Heart left ventricle (tissue), 13 donors: ENCODE measurements at regions not wholly inside any gene's neighbourhood (a gene's known extent, or its start where the extent isn't known, plus 50 kb on each side); places are given as distances from the start of the nearest gene placed in this dataset.

Experiments
- POLR2A ChIP-seq, 2 donors: fragments of 450-650 bp; IDR thresholded peaks; one replicate each; pipeline ENCODE4 v1.6.1; 2017; ENCODE audit warnings: antibody characterized with exemption in 2 of 2, mild to moderate bottlenecking in 2 of 2, moderate library complexity in 2 of 2
- TF ChIP-seq, protein P1 (sequence below), 12 donors: fragments of 200-600 bp; sonication (generic) in 4 of 12; IDR thresholded peaks; one replicate each; pipeline versions ENCODE4 v1.5.0 to v1.8.0; 2018 to 2022; ENCODE audit warnings: antibody characterized with exemption in 12 of 12, mild to moderate bottlenecking in 5 of 12
- donor health status: ischemic (EF 13 %, LVEDD 7.1; RV severe dilation, severe dysfunction).
- donor health status: DM: no; HTN: yes; CAD: no.
- donor health status: DM: no; HTN: no; CAD: no.
- donor health status: ischemic (EF 25% LVEDD 6.9; RV normal size, moderate dysfunction).
- donor health status: ischemic (EF 25% LVEDD 5.7; RV mildly dilated, moderate dysfunction).
- donor health status: ischemic (EF 35%, LVEDD 5.7; RV mildly dilated, moderate dysfunction).
- donor health status: nonischemic (EF 11% LVEDD 7.7; RV severe dilation, severe dysfunction).
- donor health status: DM: yes; HTN: yes; CAD: no.
- donor health status: PGD.
- donor health status: ischemic (EF 29% LVEDD 5.4; RV normal size, mild dysfunction).
- donor health status: nonischemic (EF 23%, LVEDD 6.1; RV moderate dilation, normal function).

GRCh38 chr12:30859226-30859625, 67.3 kb upstream of the TSPAN11 start:
- TF ChIP-seq POLR2A (IDR thresholded peaks at IDR 0.05) = no peak
- TF ChIP-seq, protein P1, sequence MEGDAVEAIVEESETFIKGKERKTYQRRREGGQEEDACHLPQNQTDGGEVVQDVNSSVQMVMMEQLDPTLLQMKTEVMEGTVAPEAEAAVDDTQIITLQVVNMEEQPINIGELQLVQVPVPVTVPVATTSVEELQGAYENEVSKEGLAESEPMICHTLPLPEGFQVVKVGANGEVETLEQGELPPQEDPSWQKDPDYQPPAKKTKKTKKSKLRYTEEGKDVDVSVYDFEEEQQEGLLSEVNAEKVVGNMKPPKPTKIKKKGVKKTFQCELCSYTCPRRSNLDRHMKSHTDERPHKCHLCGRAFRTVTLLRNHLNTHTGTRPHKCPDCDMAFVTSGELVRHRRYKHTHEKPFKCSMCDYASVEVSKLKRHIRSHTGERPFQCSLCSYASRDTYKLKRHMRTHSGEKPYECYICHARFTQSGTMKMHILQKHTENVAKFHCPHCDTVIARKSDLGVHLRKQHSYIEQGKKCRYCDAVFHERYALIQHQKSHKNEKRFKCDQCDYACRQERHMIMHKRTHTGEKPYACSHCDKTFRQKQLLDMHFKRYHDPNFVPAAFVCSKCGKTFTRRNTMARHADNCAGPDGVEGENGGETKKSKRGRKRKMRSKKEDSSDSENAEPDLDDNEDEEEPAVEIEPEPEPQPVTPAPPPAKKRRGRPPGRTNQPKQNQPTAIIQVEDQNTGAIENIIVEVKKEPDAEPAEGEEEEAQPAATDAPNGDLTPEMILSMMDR (IDR thresholded peaks at IDR 0.05) = no peak
